HCT116 (cell line): ENCODE measurements at regions not wholly inside any gene's neighbourhood (a gene's known extent, or its start where the extent isn't known, plus 50 kb on each side); places are given as distances from the start of the nearest gene placed in this dataset.

ENCODE experiments used
- ATAC-seq: fragments of 200-7000 bp; cut with Tn5 transposase; 2 replicates; pipeline ENCODE4 v1.9.1; 2020; ENCODE audit warnings: mild to moderate bottlenecking, moderate library complexity
- BruUV-seq: library from RNA; stranded (reverse); fragments of 400-500 nt; replicated peaks from 2 replicates; lab custom pipeline; 2021; lab: Mats Ljungman, UMichigan
- CTCF ChIA-PET: fragments of 300-600 bp; sonication (Branson Sonifier 250); formaldehyde crosslinking; loops from one replicate; lab custom pipeline; 2021; ENCODE audit warnings: antibody characterized with exemption; lab: Charles Lee
- POLR2A ChIA-PET: fragments of 300-600, 350-600 bp; sonication (Branson Sonifier 250); formaldehyde crosslinking; loops from one replicate; lab custom pipeline; 2021; ENCODE audit warnings: antibody characterized with exemption; lab: Charles Lee
- RAD21 ChIA-PET, 2 experiments: fragments of 300-600 bp; sonication (Branson Sonifier 250); formaldehyde crosslinking; loops; one replicate each; lab custom pipeline; 2023; ENCODE audit warnings: low total read pairs in 2 of 2; ENCODE audit not compliant: uncharacterized antibody in 2 of 2, unreplicated experiment in 2 of 2, low non-redundant PET in 1 of 2; lab: Charles Lee
- DNase-seq: peaks from one replicate; pipeline ENCODE4 v3.0.0-alpha.2; 2010; ENCODE audit warnings: low read depth, low spot score
- H2AFZ ChIP-seq: fragments of 200-600 bp; shearing (Covaris generic), sonication (generic); 2 replicates; pipeline ENCODE4 v1.6.1; 2017; ENCODE audit warnings: low read depth, mixed run types, mixed read lengths, antibody characterized with exemption, low read length; ENCODE audit not compliant: poor library complexity, severe bottlenecking
- H3K27ac ChIP-seq: 2 replicates; pipeline ENCODE4 v1.5.1; 2012; ENCODE audit warnings: low read depth, low read length
- H3K27me3 ChIP-seq: fragments of 200-600 bp; sonication (generic); 2 replicates; pipeline ENCODE4 v1.6.1; 2016; ENCODE audit warnings: mixed run types, low read length, mixed read lengths; ENCODE audit not compliant: insufficient read depth
- H3K36me3 ChIP-seq, 2 experiments: fragments of 200-500 bp in 1 of 2; fragments of 200-600 bp in 1 of 2; sonication (Bioruptor generic) in 1 of 2; sonication (generic) in 1 of 2; 2 replicates each; pipeline versions ENCODE4 v1.5.1 to v1.6.1; 2014 to 2016; ENCODE audit warnings: low read length in 2 of 2, inconsistent platforms in 1 of 2, mixed read lengths in 1 of 2, mixed run types in 1 of 2; ENCODE audit not compliant: insufficient read depth in 2 of 2, control insufficient read depth in 1 of 2
- H3K4me1 ChIP-seq, 2 experiments: fragments of 200-600 bp in 1 of 2; sonication (generic) in 1 of 2; 2 replicates each; pipeline versions ENCODE4 v1.5.1 to v1.6.1; 2012 to 2017; ENCODE audit warnings: low read length in 2 of 2, inconsistent platforms in 1 of 2, mild to moderate bottlenecking in 1 of 2, mixed read lengths in 1 of 2, mixed run types in 1 of 2, moderate library complexity in 1 of 2; ENCODE audit not compliant: insufficient read depth in 2 of 2, control insufficient read depth in 1 of 2
- H3K4me2 ChIP-seq: fragments of 200-600 bp; sonication (generic); 2 replicates; pipeline ENCODE4 v1.6.1; 2017; ENCODE audit warnings: mixed run types, low read length, mixed read lengths
- H3K4me3 ChIP-seq, 2 experiments: fragments of 200-600 bp in 1 of 2; sonication (generic) in 1 of 2; replicated peaks in 1 of 2; 2 replicates each; pipeline ENCODE4 v1.5.1; 2011 to 2016; ENCODE audit warnings: low read length in 2 of 2, control low read depth in 1 of 2, low read depth in 1 of 2, mild to moderate bottlenecking in 1 of 2, mixed read lengths in 1 of 2, mixed run types in 1 of 2
- H3K79me2 ChIP-seq: fragments of 200-600 bp; sonication (generic); 2 replicates; pipeline ENCODE4 v1.6.1; 2017; ENCODE audit warnings: mild to moderate bottlenecking, mixed run types, low read length, moderate library complexity, mixed read lengths; ENCODE audit not compliant: insufficient read depth
- H3K9ac ChIP-seq: fragments of 200-600 bp; sonication (generic); 2 replicates; pipeline ENCODE4 v1.6.1; 2016; ENCODE audit warnings: low read length, mixed read lengths
- H3K9me2 ChIP-seq: fragments of 200-600 bp; sonication (generic), shearing (Covaris generic); 2 replicates; pipeline ENCODE4 v1.6.1; 2017; ENCODE audit warnings: mixed run types, mild to moderate bottlenecking, moderate library complexity; ENCODE audit not compliant: insufficient read depth
- H3K9me3 ChIP-seq, 2 experiments: fragments of 200-500 bp in 1 of 2; fragments of 200-600 bp in 1 of 2; sonication (Bioruptor generic) in 1 of 2; sonication (generic) in 1 of 2; 2 replicates each; pipeline ENCODE4 v1.6.1; 2014 to 2017; ENCODE audit warnings: low read length in 2 of 2, mixed read lengths in 2 of 2, inconsistent platforms in 1 of 2, low read depth in 1 of 2, mild to moderate bottlenecking in 1 of 2, mixed run types in 1 of 2, moderate library complexity in 1 of 2; ENCODE audit not compliant: control insufficient read depth in 1 of 2, insufficient read depth in 1 of 2
- H4K20me1 ChIP-seq: fragments of 200-600 bp; sonication (generic), shearing (Covaris generic); 2 replicates; pipeline ENCODE4 v1.6.1; 2017; ENCODE audit warnings: mixed run types, mild to moderate bottlenecking, moderate library complexity; ENCODE audit not compliant: insufficient read depth
- CBX3 ChIP-seq: IDR thresholded peaks from 2 replicates; pipeline ENCODE4 v1.6.1; 2012; ENCODE audit warnings: low read depth
- ELF1 ChIP-seq: IDR thresholded peaks from 2 replicates; pipeline ENCODE4 v1.6.1; 2012; ENCODE audit warnings: low read depth, borderline replicate concordance
- EZH2phosphoT487 ChIP-seq: fragments of 200-600 bp; IDR thresholded peaks from 2 replicates; pipeline ENCODE4 v1.6.1; 2018; ENCODE audit warnings: antibody characterized with exemption, borderline replicate concordance
- JUND ChIP-seq: IDR thresholded peaks from 2 replicates; pipeline ENCODE4 v1.6.1; 2012
- POLR2AphosphoS5 ChIP-seq: IDR thresholded peaks from 2 replicates; pipeline ENCODE4 v1.6.1; 2011; ENCODE audit warnings: mild to moderate bottlenecking, low read depth, low read length, moderate library complexity
- SIN3A ChIP-seq: IDR thresholded peaks from 2 replicates; pipeline ENCODE4 v1.6.1; 2012; ENCODE audit warnings: low read depth
- TCF7L2 ChIP-seq: IDR thresholded peaks from 2 replicates; pipeline ENCODE4 v1.7.0; 2011; ENCODE audit warnings: borderline replicate concordance, inconsistent platforms; ENCODE audit not compliant: insufficient read depth, insufficient read length; ENCODE audit errors: extremely low read depth
- YY1 ChIP-seq: IDR thresholded peaks from 2 replicates; pipeline ENCODE4 v1.6.1; 2011; ENCODE audit warnings: low read length, low read depth, moderate library complexity, mild to moderate bottlenecking; ENCODE audit not compliant: insufficient replicate concordance; ENCODE audit errors: extremely low read depth
- ZFX ChIP-seq: fragments of 450-650 bp; IDR thresholded peaks from 2 replicates; pipeline ENCODE4 v1.6.1; 2017
- ZNF274 ChIP-seq: fragments of 200-500 bp; sonication (Bioruptor generic); IDR thresholded peaks from 2 replicates; pipeline ENCODE4 v1.6.1; 2014; ENCODE audit warnings: mild to moderate bottlenecking, low read depth, low read length, inconsistent platforms
- intact Hi-C: fragments of 100-400 bp; cut with micrococcal nuclease; formaldehyde crosslinking; loops from 2 replicates; pipeline ENCODE4 v1.10.0; 2022
- TF ChIP-seq, protein P1 (sequence below): IDR thresholded peaks from 2 replicates; pipeline ENCODE4 v1.6.1; 2012
- TF ChIP-seq, protein P2 (sequence below): IDR thresholded peaks from 2 replicates; pipeline ENCODE4 v1.6.1; 2012
- TF ChIP-seq, protein P3 (sequence below): IDR thresholded peaks from 2 replicates; pipeline ENCODE4 v1.6.1; 2011; ENCODE audit warnings: mild to moderate bottlenecking, low read length, moderate library complexity; ENCODE audit not compliant: insufficient replicate concordance; ENCODE audit errors: extremely low read depth
- TF ChIP-seq, protein P4 (sequence below): IDR thresholded peaks from 2 replicates; pipeline ENCODE4 v1.6.1; 2012; ENCODE audit warnings: low read depth

DNA sequence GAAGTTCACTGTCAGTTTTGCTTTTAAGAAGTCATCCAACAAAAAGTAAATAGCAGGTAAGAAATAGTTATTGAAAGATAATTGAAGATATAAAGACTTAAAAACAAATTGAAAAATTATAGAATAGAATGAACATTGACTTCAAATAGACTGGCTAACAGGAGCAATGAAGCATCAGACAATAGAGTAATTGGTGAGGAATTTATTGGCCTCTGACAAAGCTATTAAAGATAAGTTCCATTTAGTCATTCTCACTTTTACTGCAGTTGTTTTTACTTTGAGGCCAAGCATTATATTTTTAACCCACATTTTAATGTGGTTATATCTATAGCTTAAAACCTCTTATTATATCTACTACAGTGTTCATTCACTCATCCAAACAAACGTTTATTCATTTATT lies 228.8 kb upstream of the ADGRL2 start:
- CTCF ChIA-PET: no interaction called here
- BruUV-seq: no TSS peak

More for the DNA sequence above, 228.8 kb upstream of the ADGRL2 start:
- POLR2A ChIA-PET: no interaction called here
- Histone ChIP-seq H3K9me2 (no peaks in the 10 kb centered on the region), H3K4me1 (no peaks in the 10 kb centered on the region), H3K27ac (no peak overlapping the region), H3K79me2 (no peaks in the 10 kb centered on the region), H3K27me3 (no peaks in the 10 kb centered on the region), H3K4me2 (no peak overlapping the region), H3K36me3 (no peaks in the 10 kb centered on the region), H3K9ac (no peak overlapping the region), H2AFZ (no peak overlapping the region), H3K9me3 (no peaks in the 10 kb centered on the region), H3K4me3 (no peak overlapping the region), H4K20me1 (no peaks in the 10 kb centered on the region)
- intact Hi-C loops: no loop called here
- no peak for TF ChIP-seq ZNF274
- no peak for TF ChIP-seq JUND
- TF ChIP-seq, protein P1, sequence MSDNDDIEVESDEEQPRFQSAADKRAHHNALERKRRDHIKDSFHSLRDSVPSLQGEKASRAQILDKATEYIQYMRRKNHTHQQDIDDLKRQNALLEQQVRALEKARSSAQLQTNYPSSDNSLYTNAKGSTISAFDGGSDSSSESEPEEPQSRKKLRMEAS: no peak
- TF ChIP-seq, protein P2, sequence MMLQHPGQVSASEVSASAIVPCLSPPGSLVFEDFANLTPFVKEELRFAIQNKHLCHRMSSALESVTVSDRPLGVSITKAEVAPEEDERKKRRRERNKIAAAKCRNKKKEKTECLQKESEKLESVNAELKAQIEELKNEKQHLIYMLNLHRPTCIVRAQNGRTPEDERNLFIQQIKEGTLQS: no peak
- TF ChIP-seq, protein P3, sequence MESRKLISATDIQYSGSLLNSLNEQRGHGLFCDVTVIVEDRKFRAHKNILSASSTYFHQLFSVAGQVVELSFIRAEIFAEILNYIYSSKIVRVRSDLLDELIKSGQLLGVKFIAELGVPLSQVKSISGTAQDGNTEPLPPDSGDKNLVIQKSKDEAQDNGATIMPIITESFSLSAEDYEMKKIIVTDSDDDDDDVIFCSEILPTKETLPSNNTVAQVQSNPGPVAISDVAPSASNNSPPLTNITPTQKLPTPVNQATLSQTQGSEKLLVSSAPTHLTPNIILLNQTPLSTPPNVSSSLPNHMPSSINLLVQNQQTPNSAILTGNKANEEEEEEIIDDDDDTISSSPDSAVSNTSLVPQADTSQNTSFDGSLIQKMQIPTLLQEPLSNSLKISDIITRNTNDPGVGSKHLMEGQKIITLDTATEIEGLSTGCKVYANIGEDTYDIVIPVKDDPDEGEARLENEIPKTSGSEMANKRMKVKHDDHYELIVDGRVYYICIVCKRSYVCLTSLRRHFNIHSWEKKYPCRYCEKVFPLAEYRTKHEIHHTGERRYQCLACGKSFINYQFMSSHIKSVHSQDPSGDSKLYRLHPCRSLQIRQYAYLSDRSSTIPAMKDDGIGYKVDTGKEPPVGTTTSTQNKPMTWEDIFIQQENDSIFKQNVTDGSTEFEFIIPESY: no peak
- no peak for TF ChIP-seq ZFX
- TF ChIP-seq ELF1: no peak
- TF ChIP-seq CBX3: no peak
- no peak for TF ChIP-seq EZH2phosphoT487
- no peak for TF ChIP-seq YY1
- TF ChIP-seq, protein P4, sequence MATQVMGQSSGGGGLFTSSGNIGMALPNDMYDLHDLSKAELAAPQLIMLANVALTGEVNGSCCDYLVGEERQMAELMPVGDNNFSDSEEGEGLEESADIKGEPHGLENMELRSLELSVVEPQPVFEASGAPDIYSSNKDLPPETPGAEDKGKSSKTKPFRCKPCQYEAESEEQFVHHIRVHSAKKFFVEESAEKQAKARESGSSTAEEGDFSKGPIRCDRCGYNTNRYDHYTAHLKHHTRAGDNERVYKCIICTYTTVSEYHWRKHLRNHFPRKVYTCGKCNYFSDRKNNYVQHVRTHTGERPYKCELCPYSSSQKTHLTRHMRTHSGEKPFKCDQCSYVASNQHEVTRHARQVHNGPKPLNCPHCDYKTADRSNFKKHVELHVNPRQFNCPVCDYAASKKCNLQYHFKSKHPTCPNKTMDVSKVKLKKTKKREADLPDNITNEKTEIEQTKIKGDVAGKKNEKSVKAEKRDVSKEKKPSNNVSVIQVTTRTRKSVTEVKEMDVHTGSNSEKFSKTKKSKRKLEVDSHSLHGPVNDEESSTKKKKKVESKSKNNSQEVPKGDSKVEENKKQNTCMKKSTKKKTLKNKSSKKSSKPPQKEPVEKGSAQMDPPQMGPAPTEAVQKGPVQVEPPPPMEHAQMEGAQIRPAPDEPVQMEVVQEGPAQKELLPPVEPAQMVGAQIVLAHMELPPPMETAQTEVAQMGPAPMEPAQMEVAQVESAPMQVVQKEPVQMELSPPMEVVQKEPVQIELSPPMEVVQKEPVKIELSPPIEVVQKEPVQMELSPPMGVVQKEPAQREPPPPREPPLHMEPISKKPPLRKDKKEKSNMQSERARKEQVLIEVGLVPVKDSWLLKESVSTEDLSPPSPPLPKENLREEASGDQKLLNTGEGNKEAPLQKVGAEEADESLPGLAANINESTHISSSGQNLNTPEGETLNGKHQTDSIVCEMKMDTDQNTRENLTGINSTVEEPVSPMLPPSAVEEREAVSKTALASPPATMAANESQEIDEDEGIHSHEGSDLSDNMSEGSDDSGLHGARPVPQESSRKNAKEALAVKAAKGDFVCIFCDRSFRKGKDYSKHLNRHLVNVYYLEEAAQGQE: no peak
- TF ChIP-seq TCF7L2: no peak
- no peak for TF ChIP-seq POLR2AphosphoS5
- no peak for TF ChIP-seq SIN3A
- DNase-seq (no peak), ATAC-seq (no peak)
- RAD21 ChIA-PET: no interaction called here
